Upper lobe of left lung (tissue), 6 donors: ENCODE measurements at regions not wholly inside any gene's neighbourhood (a gene's known extent, or its start where the extent isn't known, plus 50 kb on each side); places are given as distances from the start of the nearest gene placed in this dataset.

Experiments used
- ATAC-seq, 2 donors: fragments of 200-7000 bp; cut with Tn5 transposase; one replicate each; pipeline ENCODE4 v1.9.1; 2022; ENCODE audit warnings: mild to moderate bottlenecking in 2 of 2, moderate library complexity in 2 of 2; ENCODE audit not compliant: low FRiP score in 2 of 2
- DNase-seq, 2 donors: peaks; one replicate each; pipeline ENCODE4 v3.0.0-alpha.2; 2019 to 2020
- H3K27ac ChIP-seq, 4 donors: fragments of 200-600 bp; sonication (generic); one replicate each; pipeline ENCODE4 v1.5.1; 2016 to 2019
- H3K27me3 ChIP-seq, 4 donors: fragments of 200-600 bp; sonication (generic); one replicate each; pipeline ENCODE4 v1.5.1; 2017 to 2019
- H3K36me3 ChIP-seq, 4 donors: fragments of 200-600 bp; sonication (generic); one replicate each; pipeline ENCODE4 v1.5.1; 2016 to 2019
- H3K4me1 ChIP-seq, 4 donors: fragments of 200-600 bp; sonication (generic); one replicate each; pipeline ENCODE4 v1.5.1; 2018 to 2019
- H3K4me3 ChIP-seq, 4 donors: fragments of 200-600 bp; sonication (generic); one replicate each; pipeline ENCODE4 v1.5.1; 2017 to 2019; ENCODE audit warnings: mild to moderate bottlenecking in 2 of 4, moderate library complexity in 1 of 4
- H3K9me3 ChIP-seq, 4 donors: fragments of 200-600 bp; sonication (generic); one replicate each; pipeline ENCODE4 v1.5.1; 2018 to 2019
- CTCF ChIP-seq, 6 experiments: fragments of 450-650 bp in 4 of 6; fragments of 200-600 bp in 2 of 6; sonication (generic) in 2 of 6; IDR thresholded peaks; one replicate each; pipeline ENCODE4 v1.5.1; 2016 to 2019; ENCODE audit warnings: antibody characterized with exemption in 6 of 6
- EP300 ChIP-seq, 4 donors: sonication (generic); formaldehyde crosslinking; IDR thresholded peaks; one replicate each; pipeline ENCODE4 v1.5.1; 2017; ENCODE audit warnings: antibody characterized with exemption in 4 of 4, control low read depth in 2 of 4
- POLR2A ChIP-seq, 4 donors: fragments of 450-650 bp; IDR thresholded peaks; one replicate each; pipeline ENCODE4 v1.5.1; 2016 to 2017; ENCODE audit warnings: antibody characterized with exemption in 4 of 4, mild to moderate bottlenecking in 2 of 4
- POLR2AphosphoS5 ChIP-seq, 2 donors: sonication (generic); formaldehyde crosslinking; IDR thresholded peaks; one replicate each; pipeline ENCODE4 v1.5.1; 2017; ENCODE audit warnings: antibody characterized with exemption in 2 of 2
- WGBS, 2 donors: methylation state at CpG; one replicate each; pipeline ENCODE4 v1.1.5; 2017 to 2018; 5-methylcytosine and 5-hydroxymethylcytosine counted together
- donor health status: DM: no; HTN: no; CAD: no; lungs with moderate emphysema.
- donor health status: DM: no; HTN: yes; CAD: no; lungs with severe emphysema.

- TF ChIP-seq POLR2AphosphoS5 (IDR thresholded peaks at IDR 0.05): peak; percentile 38 to 52
- peak in 1 of 4 donors; percentile 52 for TF ChIP-seq EP300 (IDR thresholded peaks at IDR 0.05)
- no peak for TF ChIP-seq CTCF (IDR thresholded peaks at IDR 0.05)
- peak in 1 of 4 donors; percentile 50 for TF ChIP-seq POLR2A (IDR thresholded peaks at IDR 0.05)
- Histone ChIP-seq H3K27me3 (no peaks in the 10 kb centered on the region), H3K36me3 (no peaks in the 10 kb centered on the region), H3K27ac (peak overlapping the region; percentile 36 to 80 (median 74)), H3K4me1 (peaks cover 32 to 54% (median 43%) of the 10 kb centered on the region in 4 donors), H3K4me3 (no peak overlapping the region), H3K9me3 (peaks cover 5 to 21% (median 17%) of the 10 kb centered on the region in 4 donors)
- ATAC-seq (peak; percentile 49 to 83), DNase-seq (peak in 1 of 2 donors; percentile 77)
- 68 to 74% methylated on average over 1 of the region's 1 CpG for WGBS, 2 donors
These were observed 255.5 kb downstream of the UACA start for GRCh38 chr15:70507772-70508371.

GRCh38 chr15:70505936-70506912 lies 257.1 kb downstream of the UACA start:
- H3K4me1 ChIP-seq: peaks cover 32 to 54% (median 43%) of the 10 kb centered on the region in 4 donors
- peak overlapping the region in 1 of 4 donors; percentile 80 for H3K27ac ChIP-seq
- no peaks in the 10 kb centered on the region for H3K27me3 ChIP-seq
- ATAC-seq (no peak), DNase-seq (no peak)
- H3K36me3 ChIP-seq: no peaks in the 10 kb centered on the region
- no peak for TF ChIP-seq POLR2AphosphoS5 (IDR thresholded peaks at IDR 0.05)
- TF ChIP-seq POLR2A (IDR thresholded peaks at IDR 0.05): no peak
- no peak for TF ChIP-seq EP300 (IDR thresholded peaks at IDR 0.05)
- no peak for TF ChIP-seq CTCF (IDR thresholded peaks at IDR 0.05)
- peaks cover 5 to 15% (median 15%) of the 10 kb centered on the region in 4 donors for H3K9me3 ChIP-seq
- no peak overlapping the region for H3K4me3 ChIP-seq
- WGBS, 2 donors: 78 to 83% methylated on average over 4 to 5 of the region's 5 CpGs

- peak overlapping the region; percentile 36 to 80 (median 58) for H3K27ac ChIP-seq
- TF ChIP-seq POLR2A (IDR thresholded peaks at IDR 0.05) (peak in 1 of 4 donors; percentile 22), CTCF (IDR thresholded peaks at IDR 0.05) (no peak), POLR2AphosphoS5 (IDR thresholded peaks at IDR 0.05) (no peak)
- no peaks in the 10 kb centered on the region for H3K27me3 ChIP-seq
- H3K4me1 ChIP-seq: peaks cover 32 to 54% (median 43%) of the 10 kb centered on the region in 4 donors
- peak in 1 of 2 donors; percentile 62 for ATAC-seq
- H3K9me3 ChIP-seq: peaks cover 5 to 12% (median 9%) of the 10 kb centered on the region in 4 donors
- DNase-seq: peak in 1 of 2 donors; percentile 55
- no peaks in the 10 kb centered on the region for H3K36me3 ChIP-seq
- H3K4me3 ChIP-seq: no peak overlapping the region
- 39 to 50% methylated on average over 2 to 3 of the region's 3 CpGs for WGBS, 2 donors
These were observed 257.9 kb downstream of the UACA start for GRCh38 chr15:70505411-70505919.

GRCh38 chr15:70504988-70505387 lies 258.4 kb downstream of the UACA start:
- no peak overlapping the region for H3K4me3 ChIP-seq
- H3K36me3 ChIP-seq: no peaks in the 10 kb centered on the region
- DNase-seq: peak in 1 of 2 donors; percentile 78
- H3K27ac ChIP-seq: peak overlapping the region; percentile 36 to 80 (median 58)
- peaks cover 32 to 54% (median 43%) of the 10 kb centered on the region in 4 donors for H3K4me1 ChIP-seq
- H3K27me3 ChIP-seq: no peaks in the 10 kb centered on the region
- no peak for ATAC-seq
- H3K9me3 ChIP-seq: peaks cover under 1 to 7% (median 4%) of the 10 kb centered on the region in 4 donors
- 82 to 83% methylated on average over 1 to 9 of the region's 12 CpGs for WGBS, 2 donors
- no peak for TF ChIP-seq POLR2AphosphoS5 (IDR thresholded peaks at IDR 0.05)
- TF ChIP-seq EP300 (IDR thresholded peaks at IDR 0.05): no peak
- TF ChIP-seq CTCF (IDR thresholded peaks at IDR 0.05): no peak
- no peak for TF ChIP-seq POLR2A (IDR thresholded peaks at IDR 0.05)
